HS-5 (cell line): ENCODE measurements at regions not wholly inside any gene's neighbourhood (a gene's known extent, or its start where the extent isn't known, plus 50 kb on each side); places are given as distances from the start of the nearest gene placed in this dataset.
"Not testable (repeated sequence)": the region's sequence is repeated elsewhere in the genome, so short reads cannot be mapped to it uniquely, and the experiment has no call there.

Source experiments
- DNase-seq: peaks from one replicate; pipeline ENCODE4 v3.0.0-alpha.2; 2012; ENCODE audit warnings: low read depth

DNA sequence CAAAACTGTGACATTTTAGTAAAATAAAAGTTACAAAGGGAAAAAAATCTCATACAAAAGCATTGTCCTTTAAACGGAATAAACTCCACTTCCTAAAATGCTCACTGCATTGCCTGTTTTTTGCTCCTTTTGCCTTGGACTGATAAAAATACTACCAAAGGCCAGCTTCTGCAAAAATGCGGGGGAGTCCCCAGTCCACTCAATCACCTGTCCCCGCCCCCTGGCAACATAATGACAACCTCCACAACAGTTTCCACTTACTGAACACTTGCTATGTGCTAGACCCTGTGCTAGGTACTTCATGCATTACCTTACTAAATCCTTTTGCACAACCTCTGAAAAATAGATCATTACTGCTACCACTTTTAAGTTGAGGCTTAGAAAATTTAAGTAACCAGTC lies 172.7 kb upstream of the CCL2 start:
- DNase-seq = no peak

DNA sequence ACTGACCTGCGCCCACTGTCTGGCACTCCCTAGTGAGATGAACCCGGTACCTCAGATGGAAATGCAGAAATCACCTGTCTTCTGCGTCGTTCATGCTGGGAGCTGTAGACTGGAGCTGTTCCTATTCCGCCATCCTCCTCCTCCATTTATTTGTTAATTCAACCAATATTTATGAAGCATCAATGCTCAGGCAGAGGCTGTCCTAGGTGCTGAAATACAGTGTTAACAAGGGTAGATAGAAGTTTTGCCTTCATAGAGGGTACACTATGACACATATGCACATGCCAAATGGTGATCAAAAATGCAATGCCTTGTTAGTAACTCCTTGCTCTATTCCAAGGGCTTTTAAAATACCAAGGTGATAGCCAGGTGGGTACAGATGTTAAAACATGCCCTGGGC lies 166.0 kb upstream of the CCL2 start:
- DNase-seq = not testable (repeated sequence)

DNA sequence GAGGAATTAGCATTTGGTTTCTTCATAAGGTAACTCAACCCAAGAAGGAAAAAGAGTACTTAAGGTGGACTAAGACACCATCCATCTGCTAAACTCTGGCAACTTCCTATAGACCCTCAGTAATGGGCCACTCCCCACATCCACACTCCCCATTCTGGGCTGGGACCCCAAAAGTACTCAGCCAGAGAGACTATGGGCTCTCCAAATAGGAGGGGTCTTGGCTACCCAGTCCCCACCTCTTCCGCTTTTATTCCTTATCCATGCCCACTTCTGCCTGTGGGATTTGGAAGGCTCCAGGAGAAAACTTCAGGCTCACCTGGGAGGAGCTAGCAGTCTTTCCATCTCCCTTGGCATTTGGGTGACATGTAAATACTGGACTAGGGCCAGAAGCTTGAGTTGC lies 164.5 kb upstream of the CCL2 start:
- DNase-seq = no peak

DNA sequence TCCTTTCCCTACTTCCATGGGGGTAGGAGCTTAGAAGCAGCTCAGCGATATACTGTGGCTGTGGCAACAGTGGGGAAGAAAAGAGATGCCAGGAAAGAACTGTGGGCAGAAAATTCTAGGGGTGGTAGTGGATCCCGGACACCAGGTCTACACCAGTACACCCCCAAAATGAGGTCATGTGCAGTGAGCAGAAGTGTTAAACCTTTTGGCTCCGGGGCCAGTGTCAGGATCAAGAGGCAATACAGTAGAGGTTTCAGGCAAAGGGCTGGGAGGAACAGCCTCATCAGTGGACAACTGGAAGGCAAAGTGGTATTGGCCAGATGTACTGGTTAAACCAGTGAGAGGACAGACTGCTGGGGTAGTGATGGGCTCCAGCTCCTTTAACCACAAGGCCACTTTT lies 163.1 kb upstream of the CCL2 start:
- no peak for DNase-seq

- DNase-seq = no peak
Measured at GRCh38 chr17:34095106-34095505, 160.0 kb upstream of the CCL2 start.

GRCh38 chr17:34098699-34099098 lies 156.4 kb upstream of the CCL2 start:
- peak; percentile 4 for DNase-seq

DNA sequence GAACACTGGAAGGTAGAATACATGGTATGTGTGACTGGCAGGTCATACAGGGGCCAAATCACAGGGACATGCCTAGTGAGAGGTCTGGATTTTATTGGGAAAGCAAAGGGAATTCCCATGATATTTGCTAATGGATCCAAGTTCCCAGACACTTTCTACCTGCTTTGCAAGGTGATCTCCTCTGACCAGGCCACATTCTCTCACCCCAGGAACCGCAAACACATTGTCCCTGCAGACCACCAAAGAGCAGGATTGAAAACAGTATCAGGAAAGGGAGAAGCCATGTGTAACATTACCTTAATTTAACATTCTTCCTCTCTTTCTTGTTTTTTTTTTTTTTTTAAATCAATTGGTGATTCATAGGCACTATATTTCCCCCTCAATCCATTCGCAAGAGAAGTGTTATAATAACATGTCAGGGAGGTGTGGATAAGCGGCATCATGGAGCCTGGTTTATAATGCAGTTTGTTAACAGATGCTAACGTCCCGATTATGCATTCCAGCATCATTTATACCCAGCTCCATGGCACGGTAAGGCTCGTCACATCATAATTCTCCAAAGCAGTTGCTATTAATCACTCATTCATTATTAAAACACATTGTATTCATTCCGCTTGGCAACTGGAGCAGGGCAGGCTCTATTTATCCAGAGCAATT lies 155.1 kb upstream of the CCL2 start:
- no peak for DNase-seq

- no peak for DNase-seq
Measured at GRCh38 chr17:34107019-34107418, 148.1 kb upstream of the CCL2 start.

GRCh38 chr17:34110315-34110714 lies 144.8 kb upstream of the CCL2 start:
- no peak for DNase-seq

DNA sequence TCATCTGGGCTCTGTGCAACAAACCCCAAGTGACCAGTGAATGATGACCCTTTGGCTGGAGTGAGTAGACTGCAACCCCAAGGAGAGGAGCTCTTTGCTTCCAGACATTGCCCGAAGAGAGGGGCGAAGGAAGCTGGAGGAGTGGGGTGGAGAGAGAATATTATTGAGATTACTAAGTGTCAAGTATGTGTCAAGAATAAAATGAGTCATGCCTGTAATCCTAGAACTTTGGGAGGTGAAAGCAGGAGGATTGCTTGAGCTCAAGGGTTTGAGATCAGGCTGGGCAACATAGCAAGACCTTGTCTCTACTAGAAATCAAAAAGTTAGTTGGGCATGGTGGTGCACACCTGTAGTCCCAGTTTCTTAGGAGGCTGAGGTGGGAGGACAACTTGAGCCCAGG lies 142.0 kb upstream of the CCL2 start:
- DNase-seq = no peak

GRCh38 chr17:34114174-34114573 lies 140.9 kb upstream of the CCL2 start:
- DNase-seq = no peak

GRCh38 chr17:34116306-34116705 lies 138.8 kb upstream of the CCL2 start:
- no peak for DNase-seq

GRCh38 chr17:34117332-34117731 lies 137.8 kb upstream of the CCL2 start:
- DNase-seq = no peak

- DNase-seq = no peak
Measured at GRCh38 chr17:34117811-34118210, 137.3 kb upstream of the CCL2 start.

DNA sequence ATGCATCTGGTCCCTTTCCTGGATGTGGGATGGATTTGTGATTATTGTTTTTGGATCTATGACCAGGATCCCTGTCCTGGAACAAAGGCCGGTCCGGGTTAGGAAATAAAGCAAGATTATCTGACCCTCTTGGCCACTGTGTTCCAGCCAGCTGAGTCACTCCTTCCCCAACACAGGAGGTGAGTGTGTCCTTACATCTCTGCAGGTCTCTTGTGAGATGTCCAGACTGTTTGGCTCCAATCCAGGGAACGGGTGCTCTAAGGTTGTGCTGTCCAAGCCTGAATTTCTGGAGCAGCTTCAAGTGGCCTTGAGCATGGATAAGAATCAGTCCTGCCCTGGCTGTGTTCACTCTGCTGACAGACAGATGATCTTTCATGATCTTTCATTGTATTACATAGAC lies 136.5 kb upstream of the CCL2 start:
- no peak for DNase-seq

DNA sequence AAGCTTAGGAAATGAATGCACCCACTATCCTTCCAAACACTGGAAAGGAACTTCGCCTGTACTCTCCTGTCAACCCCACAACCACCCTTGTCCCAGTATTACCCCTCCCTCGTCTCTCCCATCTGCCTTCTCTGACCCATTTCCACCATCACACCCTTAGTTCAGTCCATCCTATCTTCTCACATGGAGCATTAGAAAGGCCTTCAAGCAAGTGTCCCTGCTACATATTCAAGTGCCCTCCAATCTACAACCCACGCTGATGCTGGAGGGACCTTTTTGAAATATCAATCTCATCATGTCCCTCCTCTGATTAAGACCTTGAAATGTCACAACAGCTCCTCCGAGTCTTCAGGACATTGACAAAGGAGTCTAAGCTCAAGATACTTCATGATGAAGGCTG lies 133.8 kb upstream of the CCL2 start:
- no peak for DNase-seq

GRCh38 chr17:34122515-34122914 lies 132.6 kb upstream of the CCL2 start:
- DNase-seq = no peak

DNA sequence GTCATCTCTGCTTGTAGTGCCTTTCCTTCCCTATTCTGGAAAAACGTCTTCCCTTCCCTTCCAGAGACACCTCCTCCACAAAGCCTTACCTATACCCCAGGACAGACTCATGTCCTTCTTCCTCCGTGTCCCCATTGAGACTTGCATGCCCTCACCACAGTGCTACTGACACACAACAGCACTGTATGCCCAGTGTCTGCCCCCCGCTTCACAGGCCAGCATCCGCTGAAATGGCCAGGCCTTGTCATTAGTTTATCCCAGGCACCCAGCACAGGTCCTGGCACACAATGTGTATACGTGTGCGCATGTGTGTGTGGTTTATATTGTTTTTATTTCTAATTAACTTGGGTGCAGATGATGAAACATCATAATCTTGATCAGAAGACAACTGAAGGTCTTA lies 130.1 kb upstream of the CCL2 start:
- no peak for DNase-seq

GRCh38 chr17:34125921-34126320 lies 129.2 kb upstream of the CCL2 start:
- no peak for DNase-seq

DNA sequence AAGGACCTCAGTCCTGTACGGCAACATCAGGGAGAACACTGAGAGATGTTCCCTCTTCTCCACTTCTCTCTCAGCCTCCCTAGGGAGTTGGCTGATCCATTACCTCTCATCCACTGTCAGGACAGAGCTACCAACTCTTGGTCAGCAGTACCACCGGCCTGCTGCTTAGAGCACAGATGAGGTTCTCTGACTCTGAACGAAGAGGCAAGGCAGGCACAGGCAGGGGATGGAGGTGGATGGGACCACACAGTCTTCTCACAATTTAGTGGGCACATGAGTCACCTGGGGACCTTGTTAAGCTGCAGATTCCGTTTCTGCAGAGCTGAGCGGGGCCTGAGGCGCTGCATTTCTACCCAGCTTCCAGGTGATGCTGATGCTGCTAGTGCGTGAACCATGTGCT lies 128.6 kb upstream of the CCL2 start:
- no peak for DNase-seq

DNA sequence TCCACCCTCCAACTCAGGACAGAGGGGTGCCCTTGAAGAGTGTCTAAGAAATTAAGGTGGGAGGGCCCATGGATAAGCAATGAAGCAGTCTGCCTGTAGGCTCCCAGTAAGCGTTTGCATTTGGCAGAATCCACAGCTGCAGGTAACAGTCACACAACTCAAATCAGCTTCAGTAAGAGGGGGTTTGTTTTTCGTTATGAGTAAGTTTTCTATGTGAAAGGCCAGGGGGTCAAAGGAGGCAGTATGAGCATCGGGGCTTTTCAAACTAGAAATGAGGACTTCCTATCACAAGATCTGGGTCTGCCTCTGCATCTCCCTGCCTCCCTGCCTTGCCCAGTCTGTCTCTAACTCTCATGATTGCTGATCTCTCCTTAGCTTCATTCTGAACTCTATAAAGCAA lies 128.1 kb upstream of the CCL2 start:
- no peak for DNase-seq

DNA sequence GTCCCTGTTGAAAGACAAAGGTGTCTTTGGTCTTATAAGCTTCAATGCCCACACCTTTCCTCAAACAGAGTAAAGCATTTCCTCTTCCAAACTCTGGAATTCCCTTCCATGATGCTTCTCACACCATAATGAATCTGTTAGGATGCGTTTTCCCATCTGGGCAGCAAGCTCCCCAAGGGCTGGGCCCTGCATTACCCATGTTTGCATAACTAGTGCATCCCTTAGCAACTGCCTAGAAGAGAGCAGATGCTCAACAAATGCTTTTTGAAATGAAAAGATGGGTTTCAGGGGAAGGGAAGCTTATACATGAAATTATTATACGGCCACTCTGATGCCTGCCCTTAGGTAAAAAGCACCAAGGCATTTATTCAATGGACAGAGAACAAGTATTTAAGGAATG lies 124.5 kb upstream of the CCL2 start:
- DNase-seq = no peak

DNA sequence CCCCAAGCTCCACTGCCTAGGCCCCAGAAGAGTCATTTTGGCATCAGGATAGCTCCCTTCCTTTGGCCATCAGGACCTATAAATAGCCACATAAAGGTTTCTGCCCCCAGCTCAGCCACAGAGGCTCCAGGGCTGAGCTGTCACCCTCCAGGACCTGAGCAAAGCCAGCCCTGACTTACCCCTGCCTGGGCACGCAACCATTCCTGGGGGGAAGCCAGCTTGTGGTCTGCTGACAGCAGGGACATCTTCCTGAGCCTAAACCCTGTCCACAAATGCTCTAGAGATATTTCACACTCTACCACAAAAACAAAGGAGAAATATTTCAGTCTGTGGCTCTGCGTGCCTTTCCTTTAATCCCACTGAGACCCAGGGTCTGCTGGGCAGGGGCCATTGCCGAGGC lies 123.7 kb upstream of the CCL2 start:
- no peak for DNase-seq

DNA sequence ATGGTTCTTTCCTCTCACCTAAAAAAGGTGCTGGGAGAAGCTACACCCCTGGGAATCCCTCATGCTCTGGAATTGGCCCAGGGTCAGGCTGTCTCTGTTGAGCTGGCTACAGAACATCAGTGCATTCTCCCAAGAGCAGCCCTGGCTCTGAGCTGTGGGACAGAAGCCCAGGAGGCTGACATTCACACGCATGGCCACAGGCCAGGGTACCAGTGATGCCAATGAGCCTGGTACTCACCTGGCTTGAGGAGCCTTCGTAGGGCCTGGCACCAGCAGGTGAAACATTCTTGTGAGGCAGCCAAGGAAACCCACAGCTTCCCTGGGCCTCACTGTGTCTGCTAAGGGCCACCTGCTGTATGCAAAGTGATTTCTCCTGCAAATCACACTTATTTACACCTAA lies 121.7 kb upstream of the CCL2 start:
- DNase-seq = no peak

DNA sequence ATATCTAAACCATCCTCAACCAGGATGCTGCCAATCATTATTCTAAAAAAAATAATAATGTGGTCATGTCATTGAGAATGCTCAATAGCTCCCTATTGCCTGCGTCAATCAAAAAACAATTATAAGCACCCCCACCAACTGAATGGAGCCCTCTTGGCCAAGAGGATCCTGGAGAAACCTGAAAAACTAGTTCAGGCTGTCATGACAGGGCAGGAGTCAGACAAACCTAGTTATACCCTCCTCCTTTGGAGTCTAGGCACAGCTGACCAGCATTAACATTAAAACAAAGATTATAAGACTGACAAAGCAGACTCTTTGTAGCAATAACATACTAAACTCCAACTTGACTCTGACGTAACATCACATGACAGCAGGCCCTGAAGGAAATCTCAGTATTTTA lies 119.2 kb upstream of the CCL2 start:
- no peak for DNase-seq
